Activated CD4-positive, alpha-beta T cell treated with anti-CD3 and anti-CD28 coated beads, Interleukin-2, amount 50 U/mL, for 1 hour (primary cell): ENCODE measurements at regions not wholly inside any gene's neighbourhood (a gene's known extent, or its start where the extent isn't known, plus 50 kb on each side); places are given as distances from the start of the nearest gene placed in this dataset.
"Not testable (repeated sequence)": the region's sequence is repeated elsewhere in the genome, so short reads cannot be mapped to it uniquely, and the experiment has no call there.

Experiments used
- DNase-seq: peaks from one replicate; pipeline ENCODE4 v3.0.0-alpha.2; 2020

- no peak for DNase-seq
Measured at GRCh38 chr18:59799383-59800015, 100.3 kb upstream of the PMAIP1 start.

- no peak for DNase-seq
Measured at GRCh38 chr18:59795882-59796281, 98.7 kb upstream of the CCBE1 start.

DNA sequence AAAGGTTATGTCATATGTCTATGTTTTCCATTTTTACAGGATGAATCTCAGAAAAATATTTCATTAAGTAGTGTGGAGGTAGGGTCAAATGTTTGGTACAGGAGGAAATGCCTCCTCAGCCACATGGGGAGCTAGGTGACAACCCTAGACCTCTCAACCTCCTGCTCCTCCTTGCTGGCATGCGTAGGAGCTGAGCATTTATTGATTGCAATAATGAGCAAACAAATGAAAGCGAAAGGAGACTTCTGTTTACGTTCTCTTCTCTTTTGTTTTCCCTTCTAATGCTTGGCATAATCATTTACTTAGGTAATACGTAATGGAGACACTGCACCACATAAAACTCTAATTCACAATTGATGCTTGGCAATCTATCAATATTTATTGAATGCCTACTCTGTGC is 95.1 kb upstream of the CCBE1 start:
- no peak for DNase-seq

GRCh38 chr18:59790346-59790936 is 93.2 kb upstream of the CCBE1 start:
- DNase-seq = not testable (repeated sequence)

DNA sequence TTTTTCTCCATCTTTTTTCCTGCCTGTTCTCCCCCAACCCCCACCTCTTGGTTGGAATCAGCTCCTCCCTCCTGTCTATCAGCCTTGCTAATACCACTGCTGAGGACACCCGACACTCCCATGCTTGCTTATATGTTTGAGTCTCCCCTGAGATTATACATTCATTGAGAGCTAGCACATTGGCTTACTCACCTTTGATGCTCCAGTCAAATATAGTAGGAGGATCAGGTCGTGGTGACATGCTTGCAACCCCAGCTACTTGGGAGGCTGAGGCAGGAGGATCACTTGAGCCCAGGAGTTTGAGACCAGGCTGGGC is 91.5 kb upstream of the CCBE1 start:
- no peak for DNase-seq

DNA sequence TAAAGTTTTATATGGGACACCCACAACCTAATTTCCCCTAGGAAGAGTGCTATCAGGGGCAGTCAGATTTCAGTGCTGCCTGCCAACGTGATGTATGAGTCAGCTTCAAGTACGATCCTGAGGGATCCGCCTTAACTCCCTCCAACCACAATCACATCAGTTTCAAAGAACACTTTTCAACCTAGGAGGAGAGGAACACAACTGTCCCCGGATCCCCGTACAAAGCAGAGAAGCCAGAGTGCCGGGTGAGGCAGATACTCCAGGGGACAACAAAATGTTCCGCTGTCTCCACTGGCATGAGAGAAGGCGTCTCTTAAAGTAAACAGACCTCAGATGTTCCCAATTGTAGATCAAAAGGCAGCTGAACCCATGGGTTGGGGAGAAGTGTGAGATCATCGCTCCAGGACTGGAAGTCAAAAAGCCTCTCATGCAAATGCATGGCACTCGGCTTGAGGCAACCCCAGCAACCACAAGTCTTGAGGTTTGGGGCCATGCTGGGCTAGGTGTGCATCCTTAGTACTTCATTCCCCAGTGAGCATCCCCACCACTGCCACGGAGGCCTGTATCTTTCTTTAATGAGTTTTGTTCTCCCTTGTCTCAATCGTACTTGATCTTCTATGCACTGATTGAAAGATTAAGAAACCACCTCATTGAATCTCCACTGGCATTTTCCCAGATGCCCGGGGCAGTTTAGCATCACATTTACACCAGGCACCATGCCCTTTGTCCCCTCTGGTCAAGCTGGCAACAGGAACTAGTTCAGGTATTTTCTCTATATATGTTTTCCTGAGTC is 91.0 kb upstream of the CCBE1 start:
- DNase-seq = no peak

DNA sequence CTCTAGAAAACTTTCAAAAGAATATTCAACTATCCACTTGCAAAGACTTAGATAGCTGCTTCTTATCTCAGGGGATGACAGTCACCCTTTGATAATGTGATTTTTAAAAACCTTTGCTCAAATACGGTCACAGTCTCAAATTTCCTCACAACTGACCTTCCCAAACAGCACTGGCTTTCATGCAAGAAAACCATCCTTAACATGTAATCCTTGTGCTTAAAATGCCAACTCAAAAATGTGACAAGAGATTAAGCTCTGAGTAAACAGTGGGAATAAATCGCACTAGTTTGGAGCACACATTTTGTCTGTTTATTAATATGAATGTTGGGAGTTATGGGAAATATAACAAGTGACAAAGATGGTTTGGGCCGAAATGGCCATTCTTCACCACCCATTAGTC is 87.5 kb upstream of the CCBE1 start:
- DNase-seq = no peak

DNA sequence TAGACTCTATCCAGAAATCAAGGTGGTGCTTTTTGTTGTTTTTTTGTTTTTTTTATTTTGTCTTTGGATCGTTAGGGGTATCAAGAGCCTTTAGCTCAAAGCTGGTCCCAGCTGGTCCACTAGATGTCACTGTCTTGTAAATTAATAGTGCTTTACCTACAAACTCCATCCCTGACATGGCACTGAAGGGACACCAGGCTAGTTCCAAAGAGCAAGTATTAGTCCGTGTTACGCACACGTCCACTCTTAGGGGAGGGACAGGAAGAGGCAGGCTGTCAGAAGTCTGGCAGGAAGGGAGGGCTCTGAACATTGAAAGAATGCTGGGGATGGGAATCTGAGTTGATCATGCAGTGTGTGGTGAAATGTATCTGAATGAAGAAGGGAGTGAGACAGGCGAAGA is 85.9 kb upstream of the CCBE1 start:
- no peak for DNase-seq

DNA sequence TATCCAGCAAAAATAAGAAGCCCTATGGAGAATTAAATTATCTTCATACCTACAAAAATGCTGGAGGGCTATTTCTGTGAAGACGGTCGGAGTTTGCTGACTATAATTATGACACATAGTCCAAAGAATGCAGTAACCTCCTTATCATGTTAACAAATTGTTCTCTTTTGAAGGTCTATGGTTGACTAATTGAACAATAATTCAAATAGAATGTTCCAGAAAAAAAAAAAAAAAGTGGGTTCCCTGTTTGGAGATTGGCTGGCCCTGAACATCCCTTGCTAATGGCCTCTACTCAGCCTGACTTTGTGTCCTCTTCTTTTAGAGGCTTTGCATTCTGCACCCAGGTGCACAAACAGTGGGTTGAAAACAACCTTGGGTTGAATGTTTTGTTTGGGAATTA is 82.8 kb upstream of the CCBE1 start:
- DNase-seq = no peak

DNA sequence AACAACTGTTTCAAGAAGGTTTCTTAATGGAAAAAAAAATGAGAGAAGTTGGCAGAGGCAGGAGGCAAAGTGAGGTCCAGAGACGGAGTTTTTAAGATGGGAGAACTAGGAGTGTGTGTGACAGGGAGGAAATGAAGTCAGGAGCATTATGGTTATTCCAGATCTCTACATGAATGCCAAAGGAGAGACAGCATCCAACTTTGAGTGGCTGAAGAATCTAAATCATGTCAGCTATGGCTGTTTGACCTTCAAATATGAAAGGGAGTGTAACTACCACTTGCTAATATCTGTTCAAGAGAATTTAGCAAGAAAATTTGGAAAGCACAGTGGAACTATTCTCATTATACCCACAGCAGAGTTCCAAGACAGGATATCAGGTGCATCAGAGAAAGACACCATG is 81.2 kb upstream of the CCBE1 start:
- no peak for DNase-seq

DNA sequence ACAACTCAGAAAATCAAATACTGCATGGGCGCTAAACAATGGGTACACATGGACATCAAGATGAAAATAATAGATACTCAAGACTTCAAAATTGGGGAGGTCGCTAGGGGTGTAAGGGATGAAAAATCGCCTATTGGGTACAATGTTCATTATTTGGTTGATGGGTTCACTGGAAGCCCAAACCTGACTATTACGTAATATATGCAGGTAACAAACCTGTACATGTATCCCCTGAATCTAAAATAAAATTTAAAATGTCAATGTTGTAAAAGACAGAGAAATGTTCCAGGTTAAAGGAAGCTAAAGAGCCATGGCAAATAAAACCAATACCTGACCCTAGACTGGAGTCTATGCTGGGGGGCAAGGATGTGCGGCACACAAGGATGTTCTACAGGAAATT is 80.4 kb upstream of the CCBE1 start:
- DNase-seq = no peak

GRCh38 chr18:59769129-59769865 is 72.1 kb upstream of the CCBE1 start:
- DNase-seq = no peak

GRCh38 chr18:59768409-59768808 is 71.2 kb upstream of the CCBE1 start:
- DNase-seq = no peak

DNA sequence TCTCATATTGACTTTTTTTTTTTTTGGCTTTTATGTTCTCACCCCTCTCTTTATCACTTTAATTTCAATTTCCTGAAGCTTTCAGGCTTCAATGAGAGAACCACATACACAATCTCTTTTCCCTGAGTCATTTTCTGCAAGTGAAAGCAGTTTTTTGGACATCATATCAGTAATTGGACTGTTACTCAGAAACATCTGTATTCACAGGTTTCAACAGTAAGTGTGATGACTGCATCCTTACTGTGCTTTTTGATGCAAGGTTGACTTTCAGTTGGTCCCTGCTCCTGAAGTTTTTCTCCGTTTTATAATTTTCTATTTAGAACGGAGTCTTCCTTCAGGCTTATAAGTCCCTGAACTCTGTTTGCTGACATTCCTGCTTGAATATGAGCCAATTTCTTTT is 70.5 kb upstream of the CCBE1 start:
- no peak for DNase-seq

DNA sequence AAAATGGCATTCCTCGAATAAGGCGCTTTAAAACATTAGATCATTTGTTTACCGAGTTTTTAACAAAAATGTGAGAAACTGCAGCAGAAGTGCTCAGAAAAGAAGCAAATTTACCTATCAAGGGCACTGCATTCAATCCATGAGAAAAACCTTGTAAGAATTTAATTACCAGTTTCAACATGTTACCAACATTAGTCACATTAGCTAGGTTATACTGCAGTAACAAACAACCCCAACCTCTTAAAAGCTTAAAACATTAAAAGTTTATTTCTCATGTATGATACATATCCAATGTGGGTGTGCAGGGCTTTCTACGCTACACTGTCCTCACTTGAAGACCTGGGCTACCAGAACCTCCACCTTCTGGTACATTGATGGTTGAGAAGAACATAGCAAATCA is 68.1 kb upstream of the CCBE1 start:
- no peak for DNase-seq

GRCh38 chr18:59764281-59764680 is 67.1 kb upstream of the CCBE1 start:
- no peak for DNase-seq

DNA sequence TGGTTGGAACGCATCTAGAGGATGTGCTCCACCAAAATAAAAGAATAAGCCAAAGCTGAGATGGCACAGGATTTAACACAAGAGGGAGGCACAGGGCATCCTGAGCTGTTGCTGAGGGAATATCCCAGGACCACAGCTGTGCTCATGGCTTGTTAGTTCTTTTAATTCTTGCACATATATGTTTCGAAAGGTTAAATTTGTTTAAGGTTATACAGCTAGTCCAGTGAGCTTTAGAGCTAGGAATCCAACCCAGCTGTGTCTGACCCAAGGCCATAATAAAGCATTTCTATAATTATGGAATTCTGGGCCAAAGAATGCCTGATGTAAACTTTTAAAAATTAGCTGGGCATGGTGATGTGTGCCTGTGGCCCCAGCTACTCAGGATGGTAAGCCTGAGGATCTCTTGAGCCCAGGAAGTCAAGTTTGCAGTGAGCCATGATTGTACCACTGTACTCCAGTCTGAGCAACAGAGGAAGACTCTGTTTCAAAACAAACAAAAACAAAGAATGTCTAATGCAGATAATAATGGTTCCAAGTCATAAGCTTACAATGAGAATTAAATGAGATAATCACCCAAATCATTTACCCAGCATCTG is 66.4 kb upstream of the CCBE1 start:
- DNase-seq = no peak

DNA sequence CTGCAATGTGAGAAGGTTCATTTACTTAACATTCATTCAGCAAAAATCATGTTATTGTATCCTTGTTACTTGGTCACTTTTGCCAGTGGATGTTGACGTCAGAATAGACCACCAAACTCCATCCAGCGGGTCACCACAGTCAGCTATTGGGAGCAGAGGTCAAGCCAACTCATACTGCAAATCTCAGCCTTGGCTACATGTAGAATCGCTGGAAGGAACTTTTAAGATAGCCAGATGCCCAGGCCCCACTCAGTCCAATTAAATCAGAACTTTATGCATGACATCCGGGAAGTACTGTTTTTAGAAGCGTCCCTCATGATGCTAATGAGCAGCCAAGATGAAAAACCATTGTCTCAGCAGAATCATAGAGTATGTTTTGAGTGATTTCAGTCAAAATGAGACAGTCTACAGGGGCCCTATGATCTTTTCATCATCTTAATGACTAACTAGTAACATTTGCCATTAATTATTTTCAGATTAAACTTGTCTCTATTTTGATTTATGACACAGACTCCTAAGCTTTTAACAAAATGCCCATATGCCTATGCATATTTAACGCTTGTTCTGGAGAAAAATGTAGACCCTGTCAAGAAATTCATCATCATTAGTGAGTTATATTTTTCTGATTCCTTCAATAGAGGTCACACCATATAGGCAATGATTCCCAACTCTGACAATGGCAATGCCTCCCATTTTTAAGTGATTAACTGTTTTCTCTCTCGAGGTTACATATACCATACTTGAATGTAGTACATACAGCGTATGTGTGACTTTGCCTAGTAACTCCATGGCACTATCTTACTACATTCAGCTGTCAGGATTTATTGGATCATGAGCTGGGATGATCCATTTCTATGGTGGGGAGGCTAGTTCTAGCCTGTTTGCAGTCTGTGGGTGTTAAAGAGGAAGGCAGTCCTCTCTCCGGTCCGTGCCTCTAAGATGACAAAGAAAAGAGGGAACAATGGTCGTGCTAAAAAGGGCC is 63.7 kb upstream of the CCBE1 start:
- DNase-seq = no peak

GRCh38 chr18:59760212-59760611 is 63.0 kb upstream of the CCBE1 start:
- no peak for DNase-seq

GRCh38 chr18:59758837-59759236 is 61.6 kb upstream of the CCBE1 start:
- no peak for DNase-seq

DNA sequence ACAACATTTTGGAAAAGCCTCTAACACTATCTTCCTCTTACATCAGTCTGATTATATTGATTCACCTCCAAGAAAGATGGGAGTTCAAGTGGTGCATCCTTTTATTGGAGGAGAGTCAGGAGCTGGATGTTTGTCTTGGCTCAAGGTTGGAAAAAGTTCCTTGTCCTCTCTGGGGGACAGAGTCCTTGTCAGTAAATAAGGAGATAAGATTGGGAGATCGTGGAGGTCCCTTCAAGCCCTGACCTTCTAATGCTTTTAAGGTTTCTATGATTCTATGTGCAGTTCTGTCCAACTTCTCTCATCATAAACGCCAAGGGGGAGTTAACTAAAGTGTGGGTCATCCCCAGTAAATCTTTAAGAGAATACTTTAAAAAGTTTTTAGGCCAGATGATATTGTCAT is 60.9 kb upstream of the CCBE1 start:
- DNase-seq = no peak

DNA sequence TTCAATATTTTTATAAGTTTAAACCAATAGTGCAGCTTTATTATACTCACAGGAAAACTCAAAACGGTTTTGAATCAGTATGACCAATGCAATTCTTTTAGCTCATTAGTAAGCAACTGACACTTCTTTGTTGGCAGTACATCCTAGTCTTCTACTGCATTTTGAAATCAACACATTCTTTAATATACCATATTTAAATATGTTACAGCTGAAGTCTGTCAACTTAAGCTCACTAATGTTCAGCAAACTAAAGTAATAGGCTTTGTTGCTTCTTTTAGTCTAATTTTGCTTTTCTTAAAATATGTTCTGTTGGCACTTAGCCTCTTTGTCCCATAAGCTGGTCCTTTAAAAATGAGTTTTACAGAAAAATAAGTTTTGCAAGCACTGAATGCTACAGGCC is 55.4 kb upstream of the CCBE1 start:
- no peak for DNase-seq
